ENCODE measurements at regions not wholly inside any gene's neighbourhood (a gene's known extent, or its start where the extent isn't known, plus 50 kb on each side); places are given as distances from the start of the nearest gene placed in this dataset.

- H3K9me3 ChIP-seq (replicated peaks in 1 of 3) = no peaks in the 10 kb centered on the region
- no peaks in the 10 kb centered on the region for H3K36me3 ChIP-seq (replicated peaks in 1 of 2)
- TF ChIP-seq POLR2A (IDR thresholded peaks at IDR 0.05) (peak; percentile 90 to 94), CTCF (IDR thresholded peaks at IDR 0.05) (peak in 1 of 6 experiments; percentile 2)
- intact Hi-C loops (cut with DNase I) = no loop called here
- 0 to 2% (median 1%) methylated on average over 10 to 84 of the region's 84 CpGs for WGBS, 4 donors
- peak overlapping the region in 3 of 4 donors; percentile 70 to 75 (median 73) for H3K4me3 ChIP-seq
- peak; percentile 99 to 100 (median 100) for DNase-seq
- no peaks in the 10 kb centered on the region for H3K27me3 ChIP-seq
- H3K4me1 ChIP-seq (replicated peaks in 1 of 2) = peaks cover 25 to 39% of the 10 kb centered on the region in 2 donors
- peak overlapping the region; percentile 86 to 96 (median 95) for H3K27ac ChIP-seq
These were observed 59.0 kb upstream of the WNT7B start for GRCh38 chr22:46035742-46036557.

GRCh38 chr22:46036558-46037408, 59.8 kb upstream of the WNT7B start:
- no peaks in the 10 kb centered on the region for H3K27me3 ChIP-seq
- H3K27ac ChIP-seq = peak overlapping the region; percentile 86 to 96 (median 95)
- WGBS, 4 donors = 35 to 44% (median 40%) methylated on average over 11 to 18 of the region's 18 CpGs
- H3K36me3 ChIP-seq (replicated peaks in 1 of 2) = no peaks in the 10 kb centered on the region
- peak overlapping the region in 3 of 4 donors; percentile 70 to 75 (median 73) for H3K4me3 ChIP-seq
- intact Hi-C loops (cut with DNase I) = no loop called here
- DNase-seq = peak in 4 of 7 donors; percentile 23 to 70 (median 36)
- H3K9me3 ChIP-seq (replicated peaks in 1 of 3) = no peaks in the 10 kb centered on the region
- TF ChIP-seq CTCF (IDR thresholded peaks at IDR 0.05) (no peak), POLR2A (IDR thresholded peaks at IDR 0.05) (no peak)
- peaks cover 25 to 39% of the 10 kb centered on the region in 2 donors for H3K4me1 ChIP-seq (replicated peaks in 1 of 2)

GRCh38 chr22:46038174-46038487, 61.2 kb upstream of the WNT7B start:
- H3K4me3 ChIP-seq = no peak overlapping the region
- peak overlapping the region in 1 of 5 donors; percentile 29 for H3K27ac ChIP-seq
- intact Hi-C loops (cut with DNase I) = no loop called here
- WGBS, 4 donors = 44 to 64% (median 51%) methylated on average over 1 to 2 of the region's 2 CpGs
- peaks cover 13 to 30% of the 10 kb centered on the region in 2 donors for H3K4me1 ChIP-seq (replicated peaks in 1 of 2)
- DNase-seq = no peak
- H3K27me3 ChIP-seq = no peaks in the 10 kb centered on the region
- no peaks in the 10 kb centered on the region for H3K36me3 ChIP-seq (replicated peaks in 1 of 2)
- TF ChIP-seq CTCF (IDR thresholded peaks at IDR 0.05) = no peak
- TF ChIP-seq POLR2A (IDR thresholded peaks at IDR 0.05) = no peak
- no peaks in the 10 kb centered on the region for H3K9me3 ChIP-seq (replicated peaks in 1 of 3)

Data from adrenal gland (tissue), 9 donors.